ENCODE measurements at regions not wholly inside any gene's neighbourhood (a gene's known extent, or its start where the extent isn't known, plus 50 kb on each side); places are given as distances from the start of the nearest gene placed in this dataset.

GRCh38 chr5:164844348-164844747 is 1338.9 kb downstream of the MAT2B start:
- DNase-seq (ENCODE audit: low read depth) = no peak

GRCh38 chr5:164860896-164861295 is 1355.5 kb downstream of the MAT2B start:
- DNase-seq (ENCODE audit: low read depth) = no peak

- DNase-seq (ENCODE audit: low read depth) = no peak
Measured at GRCh38 chr5:164861610-164862009, 1356.2 kb downstream of the MAT2B start.

- no peak for DNase-seq (ENCODE audit: low read depth)
Measured at GRCh38 chr5:164868761-164869160, 1363.3 kb downstream of the MAT2B start.

GRCh38 chr5:164869325-164869724 is 1363.9 kb downstream of the MAT2B start:
- no peak for DNase-seq (ENCODE audit: low read depth)

- DNase-seq (ENCODE audit: low read depth) = no peak
Measured at GRCh38 chr5:164876793-164877192, 1371.4 kb downstream of the MAT2B start.

GRCh38 chr5:164881442-164881841 is 1376.0 kb downstream of the MAT2B start:
- DNase-seq (ENCODE audit: low read depth) = no peak

- no peak for DNase-seq (ENCODE audit: low read depth)
Measured at GRCh38 chr5:164885179-164885578, 1379.8 kb downstream of the MAT2B start.

GRCh38 chr5:164893071-164893470 is 1387.7 kb downstream of the MAT2B start:
- no peak for DNase-seq (ENCODE audit: low read depth)

- no peak for DNase-seq (ENCODE audit: low read depth)
Measured at GRCh38 chr5:164898705-164899104, 1393.3 kb downstream of the MAT2B start.

GRCh38 chr5:164909673-164910072 is 1404.3 kb downstream of the MAT2B start:
- DNase-seq (ENCODE audit: low read depth) = no peak

GRCh38 chr5:164921722-164922121 is 1416.3 kb downstream of the MAT2B start:
- no peak for DNase-seq (ENCODE audit: low read depth)

- DNase-seq (ENCODE audit: low read depth) = no peak
Measured at GRCh38 chr5:164934039-164934438, 1428.6 kb downstream of the MAT2B start.

GRCh38 chr5:164934561-164934960 is 1429.1 kb downstream of the MAT2B start:
- no peak for DNase-seq (ENCODE audit: low read depth)

GRCh38 chr5:164941132-164941531 is 1435.7 kb downstream of the MAT2B start:
- DNase-seq (ENCODE audit: low read depth) = no peak

GRCh38 chr5:164950927-164951326 is 1445.5 kb downstream of the MAT2B start:
- no peak for DNase-seq (ENCODE audit: low read depth)

- no peak for DNase-seq (ENCODE audit: low read depth)
Measured at GRCh38 chr5:164951570-164951969, 1446.2 kb downstream of the MAT2B start.

- DNase-seq (ENCODE audit: low read depth) = no peak
Measured at GRCh38 chr5:164958688-164959087, 1453.3 kb downstream of the MAT2B start.

GRCh38 chr5:164959761-164960160 is 1454.3 kb downstream of the MAT2B start:
- DNase-seq (ENCODE audit: low read depth) = no peak

- no peak for DNase-seq (ENCODE audit: low read depth)
Measured at GRCh38 chr5:164962329-164962961, 1457.0 kb downstream of the MAT2B start.

GRCh38 chr5:164966611-164967010 is 1461.2 kb downstream of the MAT2B start:
- no peak for DNase-seq (ENCODE audit: low read depth)

- no peak for DNase-seq (ENCODE audit: low read depth)
Measured at GRCh38 chr5:164967354-164967753, 1461.9 kb downstream of the MAT2B start.

GRCh38 chr5:164972973-164973372 is 1467.6 kb downstream of the MAT2B start:
- DNase-seq (ENCODE audit: low read depth) = no peak

GRCh38 chr5:164975986-164976385 is 1470.6 kb downstream of the MAT2B start:
- no peak for DNase-seq (ENCODE audit: low read depth)

GRCh38 chr5:164980480-164980879 is 1475.1 kb downstream of the MAT2B start:
- DNase-seq (ENCODE audit: low read depth) = no peak
